IPS-18a (cell line): ENCODE measurements at regions not wholly inside any gene's neighbourhood (a gene's known extent, or its start where the extent isn't known, plus 50 kb on each side); places are given as distances from the start of the nearest gene placed in this dataset.

Experiments
- H3K27ac ChIP-seq: one replicate; pipeline ENCODE4 v1.5.1; 2013; ENCODE audit warnings: low read length
- H3K27me3 ChIP-seq: one replicate; pipeline ENCODE4 v1.6.1; 2013; ENCODE audit warnings: mild to moderate bottlenecking, low read length; ENCODE audit not compliant: control insufficient read depth, insufficient read depth
- H3K36me3 ChIP-seq: one replicate; pipeline ENCODE4 v1.6.1; 2013; ENCODE audit warnings: low read depth, low read length; ENCODE audit not compliant: control insufficient read depth
- H3K4me1 ChIP-seq: one replicate; pipeline ENCODE4 v1.6.1; 2013; ENCODE audit warnings: low read depth, low read length; ENCODE audit not compliant: control insufficient read depth
- H3K4me3 ChIP-seq: one replicate; pipeline ENCODE4 v1.5.1; 2013; ENCODE audit warnings: low read length
- H3K9ac ChIP-seq: one replicate; pipeline ENCODE4 v1.6.1; 2013; ENCODE audit warnings: mild to moderate bottlenecking, low read length, moderate library complexity
- H3K9me3 ChIP-seq: one replicate; pipeline ENCODE4 v1.6.1; 2013; ENCODE audit warnings: low read depth, low read length; ENCODE audit not compliant: control insufficient read depth

- H3K4me3 ChIP-seq: no peak overlapping the region
- no peaks in the 10 kb centered on the region for H3K36me3 ChIP-seq
- H3K27me3 ChIP-seq: no peaks in the 10 kb centered on the region
- H3K27ac ChIP-seq: no peak overlapping the region
- no peaks in the 10 kb centered on the region for H3K9me3 ChIP-seq
- no peak overlapping the region for H3K9ac ChIP-seq
- H3K4me1 ChIP-seq: no peaks in the 10 kb centered on the region
Measured at GRCh38 chr14:29123017-29123416, 356.4 kb downstream of the FOXG1 start.

- H3K9me3 ChIP-seq: no peaks in the 10 kb centered on the region
- H3K27ac ChIP-seq: no peak overlapping the region
- H3K36me3 ChIP-seq: no peaks in the 10 kb centered on the region
- H3K4me3 ChIP-seq: no peak overlapping the region
- no peaks in the 10 kb centered on the region for H3K4me1 ChIP-seq
- H3K9ac ChIP-seq: no peak overlapping the region
- no peaks in the 10 kb centered on the region for H3K27me3 ChIP-seq
Measured at GRCh38 chr14:29126361-29126760, 359.8 kb downstream of the FOXG1 start.

- Histone ChIP-seq H3K27me3 (no peaks in the 10 kb centered on the region), H3K36me3 (no peaks in the 10 kb centered on the region), H3K9me3 (no peaks in the 10 kb centered on the region), H3K9ac (no peak overlapping the region), H3K4me1 (no peaks in the 10 kb centered on the region), H3K4me3 (no peak overlapping the region), H3K27ac (no peak overlapping the region)
Measured at GRCh38 chr14:29126865-29127264, 360.3 kb downstream of the FOXG1 start.

GRCh38 chr14:29140016-29140415, 373.4 kb downstream of the FOXG1 start:
- no peaks in the 10 kb centered on the region for H3K4me1 ChIP-seq
- no peaks in the 10 kb centered on the region for H3K9me3 ChIP-seq
- H3K27me3 ChIP-seq: no peaks in the 10 kb centered on the region
- H3K36me3 ChIP-seq: no peaks in the 10 kb centered on the region
- no peak overlapping the region for H3K27ac ChIP-seq
- no peak overlapping the region for H3K4me3 ChIP-seq
- H3K9ac ChIP-seq: no peak overlapping the region

- Histone ChIP-seq H3K9me3 (no peaks in the 10 kb centered on the region), H3K9ac (no peak overlapping the region), H3K4me3 (no peak overlapping the region), H3K4me1 (no peaks in the 10 kb centered on the region), H3K36me3 (no peaks in the 10 kb centered on the region), H3K27ac (no peak overlapping the region), H3K27me3 (no peaks in the 10 kb centered on the region)
Measured at GRCh38 chr14:29144621-29145020, 378.0 kb downstream of the FOXG1 start.

- H3K4me3 ChIP-seq: no peak overlapping the region
- no peaks in the 10 kb centered on the region for H3K36me3 ChIP-seq
- no peaks in the 10 kb centered on the region for H3K4me1 ChIP-seq
- H3K9ac ChIP-seq: no peak overlapping the region
- H3K27ac ChIP-seq: no peak overlapping the region
- H3K27me3 ChIP-seq: no peaks in the 10 kb centered on the region
- no peaks in the 10 kb centered on the region for H3K9me3 ChIP-seq
Measured at GRCh38 chr14:29148221-29148620, 381.6 kb downstream of the FOXG1 start.

- H3K36me3 ChIP-seq: no peaks in the 10 kb centered on the region
- H3K27ac ChIP-seq: no peak overlapping the region
- no peak overlapping the region for H3K9ac ChIP-seq
- H3K27me3 ChIP-seq: no peaks in the 10 kb centered on the region
- H3K4me1 ChIP-seq: no peaks in the 10 kb centered on the region
- no peaks in the 10 kb centered on the region for H3K9me3 ChIP-seq
- no peak overlapping the region for H3K4me3 ChIP-seq
Measured at GRCh38 chr14:29149798-29150197, 383.2 kb downstream of the FOXG1 start.

- H3K27me3 ChIP-seq: no peaks in the 10 kb centered on the region
- H3K4me3 ChIP-seq: no peak overlapping the region
- H3K27ac ChIP-seq: no peak overlapping the region
- no peaks in the 10 kb centered on the region for H3K36me3 ChIP-seq
- no peaks in the 10 kb centered on the region for H3K4me1 ChIP-seq
- no peak overlapping the region for H3K9ac ChIP-seq
- H3K9me3 ChIP-seq: no peaks in the 10 kb centered on the region
Measured at GRCh38 chr14:29150659-29151058, 384.1 kb downstream of the FOXG1 start.

- Histone ChIP-seq H3K4me3 (no peak overlapping the region), H3K9me3 (no peaks in the 10 kb centered on the region), H3K4me1 (no peaks in the 10 kb centered on the region), H3K27me3 (no peaks in the 10 kb centered on the region), H3K27ac (no peak overlapping the region), H3K9ac (no peak overlapping the region), H3K36me3 (no peaks in the 10 kb centered on the region)
Measured at GRCh38 chr14:29156096-29156495, 389.5 kb downstream of the FOXG1 start.

- no peak overlapping the region for H3K9ac ChIP-seq
Measured at GRCh38 chr14:29161593-29161992, 395.0 kb downstream of the FOXG1 start.

GRCh38 chr14:29163109-29163508, 396.5 kb downstream of the FOXG1 start:
- no peaks in the 10 kb centered on the region for H3K27me3 ChIP-seq
- no peak overlapping the region for H3K27ac ChIP-seq
- no peak overlapping the region for H3K4me3 ChIP-seq
- H3K4me1 ChIP-seq: no peaks in the 10 kb centered on the region
- no peak overlapping the region for H3K9ac ChIP-seq
- no peaks in the 10 kb centered on the region for H3K36me3 ChIP-seq
- H3K9me3 ChIP-seq: no peaks in the 10 kb centered on the region

More at GRCh38 chr14:29161593-29161992, 395.0 kb downstream of the FOXG1 start:
- Histone ChIP-seq H3K4me1 (no peaks in the 10 kb centered on the region), H3K9me3 (no peaks in the 10 kb centered on the region), H3K36me3 (no peaks in the 10 kb centered on the region), H3K4me3 (no peak overlapping the region), H3K27me3 (no peaks in the 10 kb centered on the region), H3K27ac (no peak overlapping the region)

GRCh38 chr14:29165431-29165830, 398.8 kb downstream of the FOXG1 start:
- Histone ChIP-seq H3K27me3 (no peaks in the 10 kb centered on the region), H3K36me3 (no peaks in the 10 kb centered on the region), H3K9ac (no peak overlapping the region), H3K9me3 (no peaks in the 10 kb centered on the region), H3K4me3 (no peak overlapping the region), H3K4me1 (no peaks in the 10 kb centered on the region), H3K27ac (no peak overlapping the region)
